Trophoblast cell (in vitro differentiated cells and primary cell): ENCODE measurements at regions not wholly inside any gene's neighbourhood (a gene's known extent, or its start where the extent isn't known, plus 50 kb on each side); places are given as distances from the start of the nearest gene placed in this dataset.

Source experiments
- DNase-seq, 2 donors: peaks; one replicate each; pipeline ENCODE4 v3.0.0-alpha.2; 2016
- H2AFZ ChIP-seq: 2 replicates; pipeline ENCODE4 v1.6.1; 2013; ENCODE audit warnings: low read length, moderate library complexity, mild to moderate bottlenecking; ENCODE audit not compliant: insufficient read depth, poor library complexity
- H2AK5ac ChIP-seq: 2 replicates; pipeline ENCODE4 v1.6.1; 2013; ENCODE audit warnings: mild to moderate bottlenecking, low read length
- H2BK120ac ChIP-seq: 2 replicates; pipeline ENCODE4 v1.6.1; 2013; ENCODE audit warnings: low read length, mild to moderate bottlenecking, moderate library complexity; ENCODE audit not compliant: insufficient read depth, poor library complexity
- H2BK12ac ChIP-seq: 2 replicates; pipeline ENCODE4 v1.6.1; 2013; ENCODE audit warnings: mild to moderate bottlenecking, low read length, moderate library complexity
- H2BK5ac ChIP-seq: 2 replicates; pipeline ENCODE4 v1.6.1; 2013; ENCODE audit warnings: low read length, low read depth, moderate library complexity, mild to moderate bottlenecking; ENCODE audit not compliant: poor library complexity
- H3K14ac ChIP-seq: 2 replicates; pipeline ENCODE4 v1.6.1; 2013; ENCODE audit warnings: mild to moderate bottlenecking, low read length
- H3K18ac ChIP-seq: 2 replicates; pipeline ENCODE4 v1.6.1; 2013; ENCODE audit warnings: mild to moderate bottlenecking, low read length
- H3K23ac ChIP-seq: 2 replicates; pipeline ENCODE4 v1.6.1; 2013; ENCODE audit warnings: low read length
- H3K27ac ChIP-seq: 2 replicates; pipeline ENCODE4 v1.5.1; 2013; ENCODE audit warnings: low read depth, mild to moderate bottlenecking, inconsistent platforms, low read length, moderate library complexity
- H3K27me3 ChIP-seq: 2 replicates; pipeline ENCODE4 v1.6.1; 2013; ENCODE audit warnings: inconsistent platforms, mild to moderate bottlenecking, low read length, moderate library complexity; ENCODE audit not compliant: insufficient read depth
- H3K36me3 ChIP-seq, 2 experiments: 1 replicate in 1 of 2; 2 replicates in 1 of 2; pipeline ENCODE4 v1.6.1; 2013; ENCODE audit warnings: low read length in 2 of 2, mild to moderate bottlenecking in 2 of 2, moderate library complexity in 1 of 2; ENCODE audit not compliant: insufficient read depth in 2 of 2, control insufficient read depth in 1 of 2
- H3K4ac ChIP-seq: 2 replicates; pipeline ENCODE4 v1.6.1; 2013; ENCODE audit warnings: low read depth, mild to moderate bottlenecking, low read length, moderate library complexity
- H3K4me1 ChIP-seq, 2 experiments: 1 replicate in 1 of 2; 2 replicates in 1 of 2; pipeline ENCODE4 v1.6.1; 2013; ENCODE audit warnings: low read length in 2 of 2, mild to moderate bottlenecking in 2 of 2, moderate library complexity in 1 of 2; ENCODE audit not compliant: insufficient read depth in 2 of 2, control insufficient read depth in 1 of 2
- H3K4me2 ChIP-seq: 2 replicates; pipeline ENCODE4 v1.6.1; 2013; ENCODE audit warnings: inconsistent platforms, mild to moderate bottlenecking, low read length, moderate library complexity
- H3K4me3 ChIP-seq: 2 replicates; pipeline ENCODE4 v1.5.1; 2013; ENCODE audit warnings: mild to moderate bottlenecking, low read depth, low read length, inconsistent platforms
- H3K79me1 ChIP-seq: one replicate; pipeline ENCODE4 v1.6.1; 2013; ENCODE audit warnings: low read length
- H3K79me2 ChIP-seq: 2 replicates; pipeline ENCODE4 v1.6.1; 2013; ENCODE audit warnings: low read length, mild to moderate bottlenecking; ENCODE audit not compliant: control insufficient read depth, insufficient read depth, poor library complexity
- H3K9ac ChIP-seq: 2 replicates; pipeline ENCODE4 v1.6.1; 2013; ENCODE audit warnings: mild to moderate bottlenecking, low read length
- H3K9me3 ChIP-seq: 2 replicates; pipeline ENCODE4 v1.6.1; 2013; ENCODE audit warnings: low read depth, mild to moderate bottlenecking, control low read depth, inconsistent platforms, low read length; ENCODE audit not compliant: insufficient read depth
- H4K12ac ChIP-seq: 2 replicates; pipeline ENCODE4 v1.6.1; 2013; ENCODE audit warnings: low read depth, mild to moderate bottlenecking, low read length, moderate library complexity
- H4K8ac ChIP-seq: 2 replicates; pipeline ENCODE4 v1.6.1; 2013; ENCODE audit warnings: low read depth, mild to moderate bottlenecking, low read length, moderate library complexity
- H4K91ac ChIP-seq: one replicate; pipeline ENCODE4 v1.6.1; 2013; ENCODE audit warnings: low read depth, mild to moderate bottlenecking, low read length, moderate library complexity
- WGBS: extraction: QIAGEN DNeasy Blood & Tissue Kit; methylation state at CpG from one replicate; pipeline ENCODE4 v1.1.7; 2013; ENCODE audit warnings: missing lambda C conversion rate; ENCODE audit not compliant: insufficient read length, insufficient coverage; ENCODE audit errors: extremely low coverage; 5-methylcytosine and 5-hydroxymethylcytosine counted together

DNA sequence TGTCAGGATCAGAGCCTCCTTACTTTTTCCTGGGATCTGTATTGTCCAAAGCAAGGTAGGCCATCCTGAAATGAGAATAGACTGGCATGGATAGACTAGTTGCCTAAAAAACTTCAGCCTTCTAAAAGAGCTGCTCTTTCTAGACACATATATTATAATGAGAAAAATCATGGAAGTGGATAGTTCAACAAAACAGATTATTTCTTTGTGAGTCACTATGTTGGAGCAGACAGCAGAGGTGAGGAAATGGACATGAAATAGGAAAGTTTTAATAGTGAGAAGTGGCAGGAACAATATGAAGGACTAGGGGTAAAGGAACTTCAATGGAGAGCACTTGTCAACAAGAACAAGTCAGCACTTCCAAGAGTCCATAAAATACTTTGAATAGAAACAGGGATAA lies 101.9 kb upstream of the ANO3 start:
- no peak overlapping the region for H3K4ac ChIP-seq
- no peak overlapping the region for H3K4me2 ChIP-seq
- H2BK120ac ChIP-seq = no peak overlapping the region
- H4K12ac ChIP-seq = no peak overlapping the region
- H3K79me2 ChIP-seq = no peaks in the 10 kb centered on the region
- H3K36me3 ChIP-seq = no peaks in the 10 kb centered on the region
- H3K9ac ChIP-seq = no peak overlapping the region
- H4K8ac ChIP-seq = no peak overlapping the region
- H2BK5ac ChIP-seq = no peak overlapping the region
- no peak overlapping the region for H4K91ac ChIP-seq
- no peak overlapping the region for H3K14ac ChIP-seq
- no peak overlapping the region for H3K4me3 ChIP-seq
- no peaks in the 10 kb centered on the region for H3K79me1 ChIP-seq
- H2AK5ac ChIP-seq = no peak overlapping the region
- H3K23ac ChIP-seq = no peak overlapping the region
- H2BK12ac ChIP-seq = no peak overlapping the region
- H3K27ac ChIP-seq = no peak overlapping the region
- no peaks in the 10 kb centered on the region for H3K4me1 ChIP-seq
- H3K9me3 ChIP-seq = no peaks in the 10 kb centered on the region
- no peak for DNase-seq
- H3K27me3 ChIP-seq = no peaks in the 10 kb centered on the region
- H2AFZ ChIP-seq = no peak overlapping the region
- no peak overlapping the region for H3K18ac ChIP-seq

DNA sequence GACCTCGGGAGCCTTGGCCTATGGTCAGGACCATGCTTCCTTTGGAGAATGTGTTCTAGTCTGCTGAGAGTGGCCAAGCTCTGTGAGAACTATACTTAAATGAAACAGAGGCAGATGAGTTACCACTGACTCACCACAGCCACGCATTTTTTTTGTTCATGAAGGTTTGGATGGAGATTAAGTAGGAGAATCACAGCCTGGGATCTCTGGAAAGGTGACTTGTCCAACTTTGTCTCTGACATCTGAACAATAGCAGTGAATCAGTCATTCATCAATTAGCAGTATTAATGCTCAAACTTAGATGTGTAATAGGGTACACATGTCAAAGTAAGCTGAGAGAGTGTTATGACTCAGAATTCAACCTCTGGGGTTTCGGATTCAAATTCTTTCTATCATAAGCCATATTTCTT lies 100.7 kb upstream of the ANO3 start:
- no peaks in the 10 kb centered on the region for H3K4me1 ChIP-seq
- H3K14ac ChIP-seq = no peak overlapping the region
- no peaks in the 10 kb centered on the region for H3K79me2 ChIP-seq
- H3K23ac ChIP-seq = no peak overlapping the region
- no peaks in the 10 kb centered on the region for H3K9me3 ChIP-seq
- no peak overlapping the region for H2AK5ac ChIP-seq
- no peaks in the 10 kb centered on the region for H3K27me3 ChIP-seq
- H4K12ac ChIP-seq = no peak overlapping the region
- no peak overlapping the region for H3K18ac ChIP-seq
- DNase-seq = no peak
- no peak overlapping the region for H3K4me3 ChIP-seq
- WGBS = no CpG with 5 or more reads among the region's 3 CpGs
- H2BK5ac ChIP-seq = no peak overlapping the region
- H4K8ac ChIP-seq = no peak overlapping the region
- no peak overlapping the region for H2BK12ac ChIP-seq
- H3K36me3 ChIP-seq = no peaks in the 10 kb centered on the region
- H4K91ac ChIP-seq = no peak overlapping the region
- H2BK120ac ChIP-seq = no peak overlapping the region
- H3K27ac ChIP-seq = no peak overlapping the region
- H3K9ac ChIP-seq = no peak overlapping the region
- H3K79me1 ChIP-seq = no peaks in the 10 kb centered on the region
- no peak overlapping the region for H3K4ac ChIP-seq
- H2AFZ ChIP-seq = no peak overlapping the region
- no peak overlapping the region for H3K4me2 ChIP-seq

GRCh38 chr11:26234451-26234850 lies 97.5 kb upstream of the ANO3 start:
- no peaks in the 10 kb centered on the region for H3K79me2 ChIP-seq
- DNase-seq = peak in 1 of 2 donors; percentile 4
- H3K18ac ChIP-seq = no peak overlapping the region
- no peak overlapping the region for H2BK120ac ChIP-seq
- no peak overlapping the region for H2BK12ac ChIP-seq
- no peak overlapping the region for H4K8ac ChIP-seq
- H3K4me3 ChIP-seq = no peak overlapping the region
- no peak overlapping the region for H4K91ac ChIP-seq
- no peak overlapping the region for H4K12ac ChIP-seq
- no peak overlapping the region for H3K27ac ChIP-seq
- no peak overlapping the region for H2AK5ac ChIP-seq
- H3K36me3 ChIP-seq = no peaks in the 10 kb centered on the region
- H2BK5ac ChIP-seq = no peak overlapping the region
- H3K9me3 ChIP-seq = no peaks in the 10 kb centered on the region
- H3K23ac ChIP-seq = no peak overlapping the region
- H3K14ac ChIP-seq = no peak overlapping the region
- no peak overlapping the region for H2AFZ ChIP-seq
- no peaks in the 10 kb centered on the region for H3K79me1 ChIP-seq
- H3K4me2 ChIP-seq = no peak overlapping the region
- no CpG with 5 or more reads among the region's 1 CpG for WGBS
- no peaks in the 10 kb centered on the region for H3K4me1 ChIP-seq
- H3K9ac ChIP-seq = no peak overlapping the region
- H3K27me3 ChIP-seq = no peaks in the 10 kb centered on the region
- H3K4ac ChIP-seq = no peak overlapping the region

DNA sequence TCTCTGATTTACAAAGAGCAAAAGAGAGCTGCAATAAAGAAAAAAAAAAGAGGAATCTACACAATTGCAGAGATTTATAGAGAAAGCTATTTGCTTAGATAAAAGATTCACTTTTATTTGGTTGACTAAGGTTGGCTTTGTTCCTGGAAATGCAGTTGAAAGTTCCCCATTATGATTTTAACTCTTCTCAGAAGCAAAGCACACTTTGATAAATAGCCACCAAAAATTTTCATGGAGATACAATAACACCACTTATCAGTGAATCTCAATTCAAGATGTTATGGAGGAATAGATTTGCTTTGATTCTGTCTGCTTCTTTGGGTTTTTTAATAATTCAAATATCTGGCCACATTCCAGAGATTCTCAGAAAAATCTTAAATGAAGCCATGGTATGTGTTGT lies 88.5 kb upstream of the ANO3 start:
- Histone ChIP-seq H3K4me2 (no peak overlapping the region), H3K27me3 (no peaks in the 10 kb centered on the region), H3K4ac (no peak overlapping the region), H4K12ac (no peak overlapping the region), H3K9ac (no peak overlapping the region), H3K9me3 (no peaks in the 10 kb centered on the region), H4K8ac (no peak overlapping the region), H2BK12ac (no peak overlapping the region), H3K79me1 (no peaks in the 10 kb centered on the region), H2AFZ (no peak overlapping the region), H2AK5ac (no peak overlapping the region), H3K79me2 (no peaks in the 10 kb centered on the region), H2BK120ac (no peak overlapping the region), H2BK5ac (no peak overlapping the region), H3K14ac (no peak overlapping the region), H4K91ac (no peak overlapping the region), H3K18ac (no peak overlapping the region), H3K27ac (no peak overlapping the region), H3K23ac (no peak overlapping the region), H3K36me3 (no peaks in the 10 kb centered on the region), H3K4me3 (no peak overlapping the region), H3K4me1 (no peaks in the 10 kb centered on the region)
- peak in 1 of 2 donors; percentile 5 for DNase-seq

DNA sequence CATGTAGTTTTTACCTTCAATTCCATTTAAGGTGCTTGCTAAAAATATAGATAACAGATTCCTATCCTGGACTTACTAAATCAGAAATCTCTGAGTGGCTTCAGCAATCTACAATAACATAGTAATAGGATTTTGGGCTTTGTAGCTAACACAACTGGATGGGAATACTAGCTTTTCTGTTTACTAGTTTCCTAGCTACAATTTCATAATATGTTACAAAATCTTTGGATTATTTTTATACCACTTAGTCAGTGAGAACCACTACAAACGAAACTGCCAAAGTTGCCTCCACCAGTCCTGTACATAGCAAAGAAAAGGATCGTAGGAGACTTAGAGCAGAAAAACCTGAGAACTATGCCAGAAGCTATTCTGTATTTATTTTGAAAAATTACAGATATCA lies 87.7 kb upstream of the ANO3 start:
- WGBS = no CpG with 5 or more reads among the region's 2 CpGs
- Histone ChIP-seq H3K9me3 (no peaks in the 10 kb centered on the region), H3K18ac (no peak overlapping the region), H3K14ac (no peak overlapping the region), H3K4me2 (no peak overlapping the region), H3K79me1 (no peaks in the 10 kb centered on the region), H3K4ac (no peak overlapping the region), H2BK12ac (no peak overlapping the region), H3K23ac (no peak overlapping the region), H4K91ac (no peak overlapping the region), H4K12ac (no peak overlapping the region), H2AK5ac (no peak overlapping the region), H3K27me3 (no peaks in the 10 kb centered on the region), H3K79me2 (no peaks in the 10 kb centered on the region), H3K4me3 (no peak overlapping the region), H2BK120ac (no peak overlapping the region), H3K4me1 (no peaks in the 10 kb centered on the region), H2AFZ (no peak overlapping the region), H3K36me3 (no peaks in the 10 kb centered on the region), H3K27ac (no peak overlapping the region), H4K8ac (no peak overlapping the region), H3K9ac (no peak overlapping the region), H2BK5ac (no peak overlapping the region)
- no peak for DNase-seq
